Body of pancreas (tissue), 4 donors: ENCODE measurements at regions not wholly inside any gene's neighbourhood (a gene's known extent, or its start where the extent isn't known, plus 50 kb on each side); places are given as distances from the start of the nearest gene placed in this dataset.

Experiments used
- ATAC-seq: fragments of 150-250 bp; one replicate; pipeline ENCODE4 v1.9.1; 2016
- DNase-seq, 4 donors: peaks; one replicate each; pipeline ENCODE4 v3.0.0-alpha.2; 2019
- H3K27ac ChIP-seq, 4 donors: fragments of 200-600 bp; sonication (generic); 1 replicate in 3 of 4; 2 replicates in 1 of 4; pipeline versions ENCODE4 v1.5.1 to v1.6.1; 2016 to 2019; ENCODE audit warnings: mild to moderate bottlenecking in 1 of 4, mixed read lengths in 1 of 4, moderate library complexity in 1 of 4
- H3K27me3 ChIP-seq, 2 donors: fragments of 200-600 bp; sonication (generic); one replicate each; pipeline ENCODE4 v1.6.0; 2016; ENCODE audit warnings: mild to moderate bottlenecking in 1 of 2
- H3K36me3 ChIP-seq, 2 donors: fragments of 200-600 bp; sonication (generic); replicated peaks in 1 of 2; 2 replicates each; pipeline ENCODE4 v1.5.1; 2016; ENCODE audit warnings: low read depth in 2 of 2; ENCODE audit not compliant: insufficient read depth in 1 of 2
- H3K4me1 ChIP-seq: fragments of 200-600 bp; sonication (generic); one replicate; pipeline ENCODE4 v1.6.0; 2016
- H3K4me3 ChIP-seq, 2 donors: fragments of 200-600 bp; sonication (generic); 1 replicate in 1 of 2; 2 replicates in 1 of 2; pipeline ENCODE4 v1.5.1; 2016 to 2019
- H3K9me3 ChIP-seq, 3 donors: fragments of 200-600 bp; sonication (generic); 1 replicate in 2 of 3; 2 replicates in 1 of 3; pipeline ENCODE4 v1.5.1; 2016
- CTCF ChIP-seq, 7 experiments: fragments of 450-650 bp in 4 of 7; fragments of 200-600 bp in 3 of 7; sonication (generic) in 3 of 7; IDR thresholded peaks; one replicate each; pipeline ENCODE4 v1.5.1; 2016 to 2019; ENCODE audit warnings: antibody characterized with exemption in 7 of 7
- POLR2A ChIP-seq, 3 donors: fragments of 450-650 bp; IDR thresholded peaks; one replicate each; pipeline ENCODE4 v1.6.1; 2016; ENCODE audit warnings: antibody characterized with exemption in 3 of 3, mild to moderate bottlenecking in 2 of 3
- WGBS, 2 donors: methylation state at CpG; one replicate each; pipeline ENCODE4 v1.1.5; 2017; 5-methylcytosine and 5-hydroxymethylcytosine counted together
- intact Hi-C: fragments of 100-400 bp; cut with DNase I; formaldehyde crosslinking; loops from one replicate; pipeline ENCODE4 v1.15.1; 2023

- intact Hi-C loops: no loop called here
- ATAC-seq: no peak
- Histone ChIP-seq H3K27me3 (no peaks in the 10 kb centered on the region), H3K36me3 (no peaks in the 10 kb centered on the region), H3K27ac (no peak overlapping the region), H3K9me3 (no peaks in the 10 kb centered on the region), H3K4me1 (no peaks in the 10 kb centered on the region), H3K4me3 (no peak overlapping the region)
- TF ChIP-seq POLR2A (IDR thresholded peaks at IDR 0.05): no peak
- no peak for TF ChIP-seq CTCF (IDR thresholded peaks at IDR 0.05)
- no peak for DNase-seq
These were observed 191.0 kb upstream of the NRIP1 start for GRCh38 chr21:15255763-15256162.

- intact Hi-C loops: no loop called here
- Histone ChIP-seq H3K9me3 (no peaks in the 10 kb centered on the region), H3K27me3 (no peaks in the 10 kb centered on the region), H3K4me1 (no peaks in the 10 kb centered on the region), H3K36me3 (no peaks in the 10 kb centered on the region), H3K4me3 (no peak overlapping the region), H3K27ac (no peak overlapping the region)
- no peak for DNase-seq
- no peak for TF ChIP-seq CTCF (IDR thresholded peaks at IDR 0.05)
- ATAC-seq: no peak
These were observed 192.2 kb upstream of the NRIP1 start for GRCh38 chr21:15256996-15257395.

GRCh38 chr21:15257646-15258045, 192.8 kb upstream of the NRIP1 start:
- no peak for DNase-seq
- Histone ChIP-seq H3K36me3 (no peaks in the 10 kb centered on the region), H3K27ac (no peak overlapping the region), H3K27me3 (no peaks in the 10 kb centered on the region), H3K4me1 (no peaks in the 10 kb centered on the region), H3K9me3 (no peaks in the 10 kb centered on the region), H3K4me3 (no peak overlapping the region)
- 86 to 88% methylated on average over 4 of the region's 4 CpGs for WGBS, 2 donors
- intact Hi-C loops: no loop called here
- no peak for ATAC-seq
- TF ChIP-seq CTCF (IDR thresholded peaks at IDR 0.05) (no peak), POLR2A (IDR thresholded peaks at IDR 0.05) (no peak)

- H3K27me3 ChIP-seq: no peaks in the 10 kb centered on the region
- 93 to 100% methylated on average over 1 of the region's 1 CpG for WGBS, 2 donors
- no peaks in the 10 kb centered on the region for H3K4me1 ChIP-seq
- TF ChIP-seq CTCF (IDR thresholded peaks at IDR 0.05) (no peak), POLR2A (IDR thresholded peaks at IDR 0.05) (no peak)
- no peaks in the 10 kb centered on the region for H3K9me3 ChIP-seq
- no peak overlapping the region for H3K4me3 ChIP-seq
- DNase-seq (no peak), ATAC-seq (no peak)
- no peak overlapping the region for H3K27ac ChIP-seq
- no peaks in the 10 kb centered on the region for H3K36me3 ChIP-seq
- intact Hi-C loops: no loop called here
These were observed 195.0 kb upstream of the NRIP1 start for GRCh38 chr21:15259824-15260223.

GRCh38 chr21:15260604-15261003, 195.8 kb upstream of the NRIP1 start:
- TF ChIP-seq POLR2A (IDR thresholded peaks at IDR 0.05): no peak
- no peak for TF ChIP-seq CTCF (IDR thresholded peaks at IDR 0.05)
- Histone ChIP-seq H3K9me3 (no peaks in the 10 kb centered on the region), H3K4me1 (no peaks in the 10 kb centered on the region), H3K4me3 (no peak overlapping the region), H3K27me3 (no peaks in the 10 kb centered on the region), H3K27ac (no peak overlapping the region), H3K36me3 (no peaks in the 10 kb centered on the region)
- intact Hi-C loops: no loop called here
- DNase-seq (no peak), ATAC-seq (no peak)
- WGBS, 2 donors: 75 to 80% methylated on average over 4 of the region's 4 CpGs
